ENCODE measurements at regions not wholly inside any gene's neighbourhood (a gene's known extent, or its start where the extent isn't known, plus 50 kb on each side); places are given as distances from the start of the nearest gene placed in this dataset.

DNA sequence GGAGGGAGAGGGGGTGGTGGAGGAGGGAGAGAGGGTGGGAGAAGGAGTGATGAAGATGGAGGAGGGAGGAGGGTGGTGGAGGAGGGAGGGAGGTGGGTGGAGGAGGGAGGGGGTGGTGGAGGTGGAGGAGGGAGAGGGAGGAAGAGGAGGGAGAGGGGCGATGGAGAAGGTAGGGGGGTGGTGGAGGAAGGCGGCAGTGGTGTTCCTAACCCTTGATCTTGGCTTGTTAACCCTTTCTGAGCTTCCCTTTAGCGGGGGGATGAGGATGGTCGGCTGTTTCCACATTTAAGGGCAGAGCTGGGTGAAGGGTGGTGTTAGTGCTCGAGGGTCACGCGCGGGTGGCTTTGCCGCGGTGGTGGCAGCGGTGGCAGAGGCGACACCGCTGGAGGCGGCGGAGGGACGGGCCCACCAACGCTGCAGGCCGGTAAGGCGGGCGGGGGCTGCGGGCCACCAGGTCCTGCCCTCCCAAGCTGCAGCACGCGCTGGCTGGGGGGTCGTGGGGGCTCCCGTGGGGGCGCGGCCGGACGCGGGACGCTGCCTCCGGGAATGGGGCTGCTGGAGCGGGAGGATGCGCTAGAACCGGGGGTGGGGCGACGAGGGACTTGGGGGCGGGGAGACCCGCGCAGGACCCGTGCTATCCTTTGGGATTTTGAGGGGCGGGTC lies 156.3 kb downstream of the PTPN11 start:
- TF ChIP-seq, protein P1, sequence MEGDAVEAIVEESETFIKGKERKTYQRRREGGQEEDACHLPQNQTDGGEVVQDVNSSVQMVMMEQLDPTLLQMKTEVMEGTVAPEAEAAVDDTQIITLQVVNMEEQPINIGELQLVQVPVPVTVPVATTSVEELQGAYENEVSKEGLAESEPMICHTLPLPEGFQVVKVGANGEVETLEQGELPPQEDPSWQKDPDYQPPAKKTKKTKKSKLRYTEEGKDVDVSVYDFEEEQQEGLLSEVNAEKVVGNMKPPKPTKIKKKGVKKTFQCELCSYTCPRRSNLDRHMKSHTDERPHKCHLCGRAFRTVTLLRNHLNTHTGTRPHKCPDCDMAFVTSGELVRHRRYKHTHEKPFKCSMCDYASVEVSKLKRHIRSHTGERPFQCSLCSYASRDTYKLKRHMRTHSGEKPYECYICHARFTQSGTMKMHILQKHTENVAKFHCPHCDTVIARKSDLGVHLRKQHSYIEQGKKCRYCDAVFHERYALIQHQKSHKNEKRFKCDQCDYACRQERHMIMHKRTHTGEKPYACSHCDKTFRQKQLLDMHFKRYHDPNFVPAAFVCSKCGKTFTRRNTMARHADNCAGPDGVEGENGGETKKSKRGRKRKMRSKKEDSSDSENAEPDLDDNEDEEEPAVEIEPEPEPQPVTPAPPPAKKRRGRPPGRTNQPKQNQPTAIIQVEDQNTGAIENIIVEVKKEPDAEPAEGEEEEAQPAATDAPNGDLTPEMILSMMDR (IDR thresholded peaks at IDR 0.05), result no peak
- TF ChIP-seq, protein P2, sequence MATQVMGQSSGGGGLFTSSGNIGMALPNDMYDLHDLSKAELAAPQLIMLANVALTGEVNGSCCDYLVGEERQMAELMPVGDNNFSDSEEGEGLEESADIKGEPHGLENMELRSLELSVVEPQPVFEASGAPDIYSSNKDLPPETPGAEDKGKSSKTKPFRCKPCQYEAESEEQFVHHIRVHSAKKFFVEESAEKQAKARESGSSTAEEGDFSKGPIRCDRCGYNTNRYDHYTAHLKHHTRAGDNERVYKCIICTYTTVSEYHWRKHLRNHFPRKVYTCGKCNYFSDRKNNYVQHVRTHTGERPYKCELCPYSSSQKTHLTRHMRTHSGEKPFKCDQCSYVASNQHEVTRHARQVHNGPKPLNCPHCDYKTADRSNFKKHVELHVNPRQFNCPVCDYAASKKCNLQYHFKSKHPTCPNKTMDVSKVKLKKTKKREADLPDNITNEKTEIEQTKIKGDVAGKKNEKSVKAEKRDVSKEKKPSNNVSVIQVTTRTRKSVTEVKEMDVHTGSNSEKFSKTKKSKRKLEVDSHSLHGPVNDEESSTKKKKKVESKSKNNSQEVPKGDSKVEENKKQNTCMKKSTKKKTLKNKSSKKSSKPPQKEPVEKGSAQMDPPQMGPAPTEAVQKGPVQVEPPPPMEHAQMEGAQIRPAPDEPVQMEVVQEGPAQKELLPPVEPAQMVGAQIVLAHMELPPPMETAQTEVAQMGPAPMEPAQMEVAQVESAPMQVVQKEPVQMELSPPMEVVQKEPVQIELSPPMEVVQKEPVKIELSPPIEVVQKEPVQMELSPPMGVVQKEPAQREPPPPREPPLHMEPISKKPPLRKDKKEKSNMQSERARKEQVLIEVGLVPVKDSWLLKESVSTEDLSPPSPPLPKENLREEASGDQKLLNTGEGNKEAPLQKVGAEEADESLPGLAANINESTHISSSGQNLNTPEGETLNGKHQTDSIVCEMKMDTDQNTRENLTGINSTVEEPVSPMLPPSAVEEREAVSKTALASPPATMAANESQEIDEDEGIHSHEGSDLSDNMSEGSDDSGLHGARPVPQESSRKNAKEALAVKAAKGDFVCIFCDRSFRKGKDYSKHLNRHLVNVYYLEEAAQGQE (IDR thresholded peaks at IDR 0.05; ENCODE audit: insufficient read depth in 1 of 2, low read depth in 2 of 2, low read length in 1 of 2), result no peak
